ENCODE measurements at regions not wholly inside any gene's neighbourhood (a gene's known extent, or its start where the extent isn't known, plus 50 kb on each side); places are given as distances from the start of the nearest gene placed in this dataset.

DNA sequence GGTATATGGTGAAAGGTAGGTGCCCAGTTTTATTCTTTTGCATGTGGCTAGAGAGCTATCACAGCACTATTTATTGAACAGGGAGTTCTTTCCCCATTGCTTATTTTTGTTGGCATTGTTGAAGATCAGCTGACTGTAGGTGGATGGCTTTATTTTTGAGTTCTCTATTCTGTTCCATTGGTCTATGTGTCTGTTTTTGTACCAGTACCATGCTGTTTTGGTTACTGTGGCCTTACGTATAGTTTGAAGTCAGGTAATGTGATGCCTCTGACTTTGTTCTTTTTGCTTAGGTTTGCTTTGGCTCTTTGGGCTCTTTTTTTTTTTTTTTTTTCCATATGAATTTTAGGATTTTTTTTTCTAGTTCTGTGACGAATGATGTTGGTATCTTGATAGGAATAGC, 139.2 kb upstream of the CTNNB1 start:
- TF ChIP-seq CTCF (conservative IDR thresholded peaks at IDR 0.05 in 1 of 2, IDR thresholded peaks at IDR 0.05 in 1 of 2; ENCODE audit: extremely low read depth in 1 of 2, insufficient read depth in 1 of 2, low read depth in 1 of 2, low read length in 2 of 2) (no peak), EZH2 (IDR thresholded peaks at IDR 0.05; ENCODE audit: borderline replicate concordance, low read length) (no peak)
